HFFc6 (cell line): ENCODE measurements at regions not wholly inside any gene's neighbourhood (a gene's known extent, or its start where the extent isn't known, plus 50 kb on each side); places are given as distances from the start of the nearest gene placed in this dataset.

ENCODE experiments used
- DNase-seq: peaks from one replicate; pipeline ENCODE4 v3.0.0-alpha.2; 2018
- H3K27ac Mint-ChIP-seq: 2 replicates; pipeline ENCODE4 v1.8.0; 2020; ENCODE audit warnings: mild to moderate bottlenecking, mixed read lengths
- H3K27me3 Mint-ChIP-seq: 2 replicates; pipeline ENCODE4 v1.8.0; 2021; ENCODE audit warnings: mild to moderate bottlenecking, moderate library complexity, mixed read lengths; ENCODE audit not compliant: insufficient read depth
- H3K36me3 Mint-ChIP-seq: 2 replicates; pipeline ENCODE4 v1.8.0; 2021; ENCODE audit warnings: low read depth, mixed read lengths
- H3K4me1 Mint-ChIP-seq: 2 replicates; pipeline ENCODE4 v1.8.0; 2020; ENCODE audit warnings: low read depth, mixed read lengths
- H3K4me3 Mint-ChIP-seq: 2 replicates; pipeline ENCODE4 v1.8.0; 2020; ENCODE audit warnings: mild to moderate bottlenecking, moderate library complexity, mixed read lengths
- H3K9me3 Mint-ChIP-seq: 2 replicates; pipeline ENCODE4 v1.8.0; 2020; ENCODE audit warnings: mild to moderate bottlenecking, mixed read lengths
- TF ChIP-seq, protein P1 (sequence below): fragments of 200-600 bp; sonication (generic); IDR thresholded peaks from 2 replicates; pipeline ENCODE4 v1.5.0; 2021; ENCODE audit warnings: antibody characterized with exemption, mild to moderate bottlenecking

DNA sequence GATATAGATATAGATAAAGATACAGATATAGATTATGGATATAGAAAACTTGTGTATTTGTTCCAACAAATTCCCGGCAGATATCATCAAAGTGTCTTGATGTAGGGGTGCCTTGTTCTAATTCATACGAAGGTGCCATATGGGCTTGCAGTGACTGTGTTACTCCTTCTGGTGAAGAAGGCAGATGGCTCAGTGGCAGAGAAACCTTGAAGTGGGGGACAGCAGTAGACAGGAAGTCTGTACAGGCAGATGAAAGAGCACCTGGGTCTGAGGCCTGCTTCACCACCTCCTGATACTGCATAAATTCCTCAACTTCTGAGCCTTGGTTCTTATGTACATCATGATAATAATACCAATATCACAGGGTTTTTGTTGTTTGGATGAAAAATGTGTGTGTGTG lies 179.5 kb upstream of the GATB start:
- Mint-ChIP-seq H3K27ac (no peak overlapping the region), H3K27me3 (peaks cover 4% of the 10 kb centered on the region; the same call in 1 of the 2 replicates), H3K4me1 (peaks cover 15% of the 10 kb centered on the region), H3K4me3 (no peak overlapping the region), H3K9me3 (peaks cover 9% of the 10 kb centered on the region), H3K36me3 (peaks cover 15% of the 10 kb centered on the region)
- TF ChIP-seq, protein P1, sequence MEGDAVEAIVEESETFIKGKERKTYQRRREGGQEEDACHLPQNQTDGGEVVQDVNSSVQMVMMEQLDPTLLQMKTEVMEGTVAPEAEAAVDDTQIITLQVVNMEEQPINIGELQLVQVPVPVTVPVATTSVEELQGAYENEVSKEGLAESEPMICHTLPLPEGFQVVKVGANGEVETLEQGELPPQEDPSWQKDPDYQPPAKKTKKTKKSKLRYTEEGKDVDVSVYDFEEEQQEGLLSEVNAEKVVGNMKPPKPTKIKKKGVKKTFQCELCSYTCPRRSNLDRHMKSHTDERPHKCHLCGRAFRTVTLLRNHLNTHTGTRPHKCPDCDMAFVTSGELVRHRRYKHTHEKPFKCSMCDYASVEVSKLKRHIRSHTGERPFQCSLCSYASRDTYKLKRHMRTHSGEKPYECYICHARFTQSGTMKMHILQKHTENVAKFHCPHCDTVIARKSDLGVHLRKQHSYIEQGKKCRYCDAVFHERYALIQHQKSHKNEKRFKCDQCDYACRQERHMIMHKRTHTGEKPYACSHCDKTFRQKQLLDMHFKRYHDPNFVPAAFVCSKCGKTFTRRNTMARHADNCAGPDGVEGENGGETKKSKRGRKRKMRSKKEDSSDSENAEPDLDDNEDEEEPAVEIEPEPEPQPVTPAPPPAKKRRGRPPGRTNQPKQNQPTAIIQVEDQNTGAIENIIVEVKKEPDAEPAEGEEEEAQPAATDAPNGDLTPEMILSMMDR, result no peak
- no peak for DNase-seq

DNA sequence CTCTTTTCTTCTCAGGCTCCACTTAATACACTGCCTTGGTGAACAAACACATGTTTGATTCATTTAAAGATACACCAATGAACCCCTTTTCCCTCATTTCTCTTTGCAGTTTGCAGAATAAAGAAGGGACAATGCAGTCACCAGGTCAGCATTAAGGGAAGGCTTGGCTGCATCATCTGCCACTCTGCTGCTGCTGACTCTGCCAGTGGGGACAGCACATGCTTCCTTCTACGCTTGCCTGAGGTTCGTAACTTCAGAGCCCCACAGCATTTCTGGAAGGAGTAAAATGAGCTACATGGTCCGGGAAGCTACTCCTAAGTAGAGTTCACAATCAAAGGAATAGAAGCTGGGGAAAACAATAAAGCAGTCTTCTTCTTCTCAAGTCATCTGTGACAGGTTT lies 178.9 kb upstream of the GATB start:
- H3K27me3 Mint-ChIP-seq, result peaks cover 4% of the 10 kb centered on the region; the same call in 1 of the 2 replicates
- no peak overlapping the region for H3K4me3 Mint-ChIP-seq
- H3K9me3 Mint-ChIP-seq, result peaks cover 3% of the 10 kb centered on the region
- H3K27ac Mint-ChIP-seq, result no peak overlapping the region
- H3K4me1 Mint-ChIP-seq, result peaks cover 21% of the 10 kb centered on the region
- H3K36me3 Mint-ChIP-seq, result peaks cover 11% of the 10 kb centered on the region
- no peak for DNase-seq
- TF ChIP-seq, protein P1, result no peak

DNA sequence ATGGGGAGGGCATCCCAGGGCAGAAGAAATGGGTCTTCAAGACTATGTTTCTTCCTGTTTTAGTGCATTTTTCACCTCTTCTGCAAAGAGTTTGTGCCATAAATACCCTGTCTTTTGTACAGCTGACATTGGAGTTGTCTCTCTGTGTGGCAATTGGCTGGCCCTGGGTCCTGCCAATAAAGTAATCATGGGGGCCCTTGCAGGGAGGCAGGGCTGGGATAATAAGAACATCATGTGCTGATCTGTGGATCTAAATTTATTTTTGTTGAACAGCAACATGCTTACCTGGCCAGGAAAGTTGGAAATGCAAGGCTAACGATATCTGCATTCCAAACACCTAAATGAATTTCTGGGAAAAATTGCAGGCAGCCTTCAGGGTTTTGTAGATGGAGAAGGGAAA lies 174.6 kb upstream of the GATB start:
- TF ChIP-seq, protein P1, result no peak
- H3K9me3 Mint-ChIP-seq, result no peaks in the 10 kb centered on the region
- H3K36me3 Mint-ChIP-seq, result no peaks in the 10 kb centered on the region
- H3K27me3 Mint-ChIP-seq, result peaks cover 6% of the 10 kb centered on the region; the same call in 1 of the 2 replicates
- H3K4me3 Mint-ChIP-seq, result no peak overlapping the region
- no peak for DNase-seq
- H3K27ac Mint-ChIP-seq, result no peak overlapping the region
- H3K4me1 Mint-ChIP-seq, result peaks cover 9% of the 10 kb centered on the region

DNA sequence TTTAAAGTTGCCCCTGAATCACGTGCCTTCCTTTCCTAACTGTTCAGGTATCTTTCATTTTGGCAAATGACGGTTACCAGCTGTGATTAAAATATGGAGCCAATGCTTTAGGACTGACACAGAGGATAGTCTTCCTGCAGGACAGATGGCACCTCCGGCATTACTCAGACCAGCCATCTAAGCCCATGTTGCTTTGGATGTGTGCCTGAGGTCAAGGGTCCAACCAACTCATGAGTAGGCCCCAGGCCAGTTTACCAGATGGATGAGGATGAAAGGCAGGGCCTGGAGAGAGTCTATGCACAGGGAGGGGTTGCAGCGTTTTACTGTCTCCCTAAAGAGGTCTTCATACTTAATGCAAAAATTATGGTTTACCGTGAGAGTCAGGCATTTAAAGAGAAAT lies 174.0 kb upstream of the GATB start:
- Mint-ChIP-seq H3K27ac (no peak overlapping the region), H3K27me3 (peaks cover 6% of the 10 kb centered on the region; the same call in 1 of the 2 replicates), H3K4me1 (peaks cover 9% of the 10 kb centered on the region), H3K4me3 (no peak overlapping the region), H3K9me3 (no peaks in the 10 kb centered on the region), H3K36me3 (no peaks in the 10 kb centered on the region)
- no peak for DNase-seq
- TF ChIP-seq, protein P1, result no peak

DNA sequence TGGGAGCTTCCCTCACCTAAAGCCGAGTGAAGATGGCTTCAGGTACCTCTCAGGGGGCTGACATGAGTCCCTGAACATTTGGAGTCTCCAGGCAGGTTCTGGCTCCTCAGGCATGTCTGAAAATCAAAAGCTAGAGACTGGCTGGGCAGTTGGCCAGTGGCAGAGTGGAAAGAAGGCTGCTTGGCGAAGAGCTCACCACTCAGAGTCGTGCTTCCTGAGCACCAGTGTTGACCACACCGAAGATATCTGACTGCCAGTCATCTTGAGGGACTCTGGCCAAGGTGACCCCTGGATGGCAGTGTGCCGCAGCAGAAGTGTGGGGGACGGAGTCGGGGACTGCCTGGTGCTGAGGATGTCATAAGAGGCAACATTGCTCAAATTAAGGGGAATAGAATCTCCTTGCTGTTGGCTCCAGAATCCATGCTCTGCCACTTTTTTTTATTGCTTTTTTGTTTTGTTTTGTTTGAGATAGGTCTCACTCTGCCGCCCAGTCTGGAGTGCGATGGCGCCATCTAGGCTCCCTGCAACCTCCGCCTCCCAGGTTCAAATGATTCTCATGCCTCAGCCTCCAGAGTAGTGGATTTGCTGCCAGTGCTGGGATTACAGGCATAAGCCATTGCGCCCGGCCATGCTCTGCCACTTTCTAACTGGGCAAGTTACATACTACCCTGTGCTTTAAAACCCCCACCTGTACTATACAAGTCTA lies 172.5 kb upstream of the GATB start:
- Mint-ChIP-seq H3K36me3 (no peaks in the 10 kb centered on the region), H3K4me3 (no peak overlapping the region; the same call in 1 of the 2 replicates), H3K27me3 (peaks cover 6% of the 10 kb centered on the region; the same call in 1 of the 2 replicates), H3K4me1 (peaks cover 9% of the 10 kb centered on the region), H3K9me3 (no peaks in the 10 kb centered on the region), H3K27ac (no peak overlapping the region)
- TF ChIP-seq, protein P1, result no peak
- no peak for DNase-seq
